ENCODE measurements at regions not wholly inside any gene's neighbourhood (a gene's known extent, or its start where the extent isn't known, plus 50 kb on each side); places are given as distances from the start of the nearest gene placed in this dataset.
"Not testable (repeated sequence)": the region's sequence is repeated elsewhere in the genome, so short reads cannot be mapped to it uniquely, and the experiment has no call there.

DNA sequence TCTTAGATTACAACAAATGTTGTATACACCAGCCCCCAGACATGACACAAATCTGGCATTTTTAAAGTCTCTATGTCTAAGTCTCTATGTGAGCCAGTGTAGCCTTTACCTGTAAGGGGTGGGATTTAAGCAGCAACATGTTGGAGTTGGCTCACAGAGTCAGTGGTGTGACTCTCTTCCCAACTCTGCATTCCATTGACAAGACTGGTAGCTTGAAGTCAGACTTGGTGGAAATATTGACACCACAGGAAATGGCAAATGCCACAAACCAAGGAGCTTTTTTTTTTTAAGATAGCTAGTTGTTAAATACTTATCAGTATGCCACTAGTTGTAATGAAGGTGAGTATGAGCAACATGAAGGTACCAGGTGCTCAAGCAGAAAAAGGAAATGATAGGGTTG lies 103.1 kb upstream of the SMLR1 start:
- TF ChIP-seq, protein P1, sequence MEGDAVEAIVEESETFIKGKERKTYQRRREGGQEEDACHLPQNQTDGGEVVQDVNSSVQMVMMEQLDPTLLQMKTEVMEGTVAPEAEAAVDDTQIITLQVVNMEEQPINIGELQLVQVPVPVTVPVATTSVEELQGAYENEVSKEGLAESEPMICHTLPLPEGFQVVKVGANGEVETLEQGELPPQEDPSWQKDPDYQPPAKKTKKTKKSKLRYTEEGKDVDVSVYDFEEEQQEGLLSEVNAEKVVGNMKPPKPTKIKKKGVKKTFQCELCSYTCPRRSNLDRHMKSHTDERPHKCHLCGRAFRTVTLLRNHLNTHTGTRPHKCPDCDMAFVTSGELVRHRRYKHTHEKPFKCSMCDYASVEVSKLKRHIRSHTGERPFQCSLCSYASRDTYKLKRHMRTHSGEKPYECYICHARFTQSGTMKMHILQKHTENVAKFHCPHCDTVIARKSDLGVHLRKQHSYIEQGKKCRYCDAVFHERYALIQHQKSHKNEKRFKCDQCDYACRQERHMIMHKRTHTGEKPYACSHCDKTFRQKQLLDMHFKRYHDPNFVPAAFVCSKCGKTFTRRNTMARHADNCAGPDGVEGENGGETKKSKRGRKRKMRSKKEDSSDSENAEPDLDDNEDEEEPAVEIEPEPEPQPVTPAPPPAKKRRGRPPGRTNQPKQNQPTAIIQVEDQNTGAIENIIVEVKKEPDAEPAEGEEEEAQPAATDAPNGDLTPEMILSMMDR (IDR thresholded peaks at IDR 0.05), result no peak
- no peak overlapping the region for H3K27ac Mint-ChIP-seq
- H3K4me1 Mint-ChIP-seq (ENCODE audit: low read depth), result peaks cover 10% of the 10 kb centered on the region
- peaks cover 2% of the 10 kb centered on the region for H3K27me3 Mint-ChIP-seq (ENCODE audit: insufficient read depth)
- no peak for DNase-seq
- no peak overlapping the region for H3K4me3 Mint-ChIP-seq
- H3K9me3 Mint-ChIP-seq, result no peaks in the 10 kb centered on the region
- 0 out of 2 replicates have a peak, but pooled peaks cover under 1% of the 10 kb centered on the region for H3K36me3 Mint-ChIP-seq (ENCODE audit: low read depth)

- H3K36me3 Mint-ChIP-seq (ENCODE audit: low read depth), result no peaks in the 10 kb centered on the region
- H3K4me1 Mint-ChIP-seq (ENCODE audit: low read depth), result peaks cover 13% of the 10 kb centered on the region
- H3K9me3 Mint-ChIP-seq, result no peaks in the 10 kb centered on the region
- H3K27ac Mint-ChIP-seq, result no peak overlapping the region
- H3K27me3 Mint-ChIP-seq (ENCODE audit: insufficient read depth), result peaks cover 2% of the 10 kb centered on the region
- no peak for DNase-seq
- H3K4me3 Mint-ChIP-seq, result no peak overlapping the region
- TF ChIP-seq, protein P1 (IDR thresholded peaks at IDR 0.05), result no peak
Observed at GRCh38 chr6:130725551-130725950, 101.7 kb upstream of the SMLR1 start.

DNA sequence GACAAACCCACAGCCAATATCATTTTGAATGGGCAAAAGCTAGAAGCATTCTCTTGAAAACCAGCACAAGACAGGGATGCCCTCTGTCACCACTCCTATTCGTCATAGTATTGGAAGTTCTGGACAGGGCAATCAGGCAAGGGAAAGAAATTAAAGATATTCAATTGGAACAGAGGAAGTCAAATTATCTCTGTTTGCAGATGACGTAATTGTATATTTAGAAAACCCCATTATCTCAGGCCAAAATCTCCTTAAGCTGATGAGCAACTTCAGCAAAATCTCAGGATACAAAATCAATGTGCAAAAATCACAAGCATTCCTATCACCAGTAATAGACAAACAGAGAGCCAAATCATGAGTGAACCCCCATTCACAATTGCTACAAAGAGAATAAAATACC lies 99.1 kb upstream of the SMLR1 start:
- not testable (repeated sequence) for H3K36me3 Mint-ChIP-seq (ENCODE audit: low read depth); DNase-seq; H3K9me3 Mint-ChIP-seq; H3K4me3 Mint-ChIP-seq; H3K27me3 Mint-ChIP-seq (ENCODE audit: insufficient read depth); H3K27ac Mint-ChIP-seq
- H3K4me1 Mint-ChIP-seq (ENCODE audit: low read depth), result peaks cover 16% of the 10 kb centered on the region

GRCh38 chr6:130730600-130730999 lies 96.6 kb upstream of the SMLR1 start:
- TF ChIP-seq, protein P1 (IDR thresholded peaks at IDR 0.05), result no peak
- Mint-ChIP-seq H3K9me3 (no peaks in the 10 kb centered on the region), H3K27ac (no peak overlapping the region), H3K4me1 (ENCODE audit: low read depth) (peaks cover 16% of the 10 kb centered on the region), H3K36me3 (ENCODE audit: low read depth) (no peaks in the 10 kb centered on the region), H3K27me3 (ENCODE audit: insufficient read depth) (peaks cover 2% of the 10 kb centered on the region), H3K4me3 (no peak overlapping the region)
- no peak for DNase-seq

DNA sequence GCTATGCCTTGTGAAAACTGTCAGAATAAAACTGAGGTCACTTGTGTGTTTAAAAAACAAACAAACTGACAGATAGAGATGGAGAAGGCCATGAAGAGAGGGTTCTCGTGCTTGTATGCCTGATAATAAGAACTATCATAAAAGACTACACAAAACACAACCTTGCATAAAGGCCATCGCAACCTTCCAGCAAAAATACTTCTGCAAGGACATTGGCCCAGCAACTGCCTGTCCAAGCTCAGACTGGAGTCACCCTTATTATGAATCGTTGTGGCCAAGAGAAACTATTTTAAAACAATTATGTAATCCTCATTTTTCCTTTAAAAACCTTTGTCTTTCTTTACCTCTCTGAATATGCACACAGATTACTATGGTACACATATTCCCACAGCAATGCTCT lies 93.0 kb upstream of the SMLR1 start:
- H3K27ac Mint-ChIP-seq, result no peak overlapping the region
- H3K4me1 Mint-ChIP-seq (ENCODE audit: low read depth), result peaks cover 6% of the 10 kb centered on the region; the same call in 1 of the 2 replicates
- H3K36me3 Mint-ChIP-seq (ENCODE audit: low read depth), result no peaks in the 10 kb centered on the region
- TF ChIP-seq, protein P1 (IDR thresholded peaks at IDR 0.05), result no peak
- no peak for DNase-seq
- no peaks in the 10 kb centered on the region for H3K9me3 Mint-ChIP-seq
- H3K4me3 Mint-ChIP-seq, result no peak overlapping the region
- H3K27me3 Mint-ChIP-seq (ENCODE audit: insufficient read depth), result no peaks in the 10 kb centered on the region; the same call in none of the 2 replicates

DNA sequence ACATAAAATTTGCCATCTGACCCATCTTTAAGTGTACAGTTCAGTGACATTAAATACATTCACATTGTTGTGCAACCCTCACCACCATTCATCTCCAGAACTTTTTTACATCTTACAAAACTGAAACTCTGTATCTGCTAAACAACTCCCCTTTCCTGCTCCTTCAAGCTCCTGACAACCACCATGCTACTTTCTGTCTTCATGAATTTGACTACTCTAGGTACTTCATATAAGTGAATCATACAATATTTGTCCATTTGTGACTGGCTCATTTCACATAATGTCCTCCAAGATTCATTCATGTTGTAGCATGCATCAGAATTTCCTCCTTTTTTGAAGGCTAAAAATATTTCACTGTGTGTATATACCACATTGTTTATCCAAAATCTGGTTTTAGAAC lies 86.9 kb upstream of the SMLR1 start:
- no peaks in the 10 kb centered on the region; the same call in 1 of the 2 replicates for H3K27me3 Mint-ChIP-seq (ENCODE audit: insufficient read depth)
- H3K36me3 Mint-ChIP-seq (ENCODE audit: low read depth), result peaks cover 5% of the 10 kb centered on the region; the same call in 1 of the 2 replicates
- H3K4me1 Mint-ChIP-seq (ENCODE audit: low read depth), result peaks cover 36% of the 10 kb centered on the region
- TF ChIP-seq, protein P1 (IDR thresholded peaks at IDR 0.05), result no peak
- DNase-seq, result no peak
- no peaks in the 10 kb centered on the region for H3K9me3 Mint-ChIP-seq
- H3K4me3 Mint-ChIP-seq, result no peak overlapping the region
- H3K27ac Mint-ChIP-seq, result no peak overlapping the region
